B cell (primary cell): ENCODE measurements at regions not wholly inside any gene's neighbourhood (a gene's known extent, or its start where the extent isn't known, plus 50 kb on each side); places are given as distances from the start of the nearest gene placed in this dataset.

Experiments used
- CTCF ChIP-seq: fragments of 200-600 bp; IDR thresholded peaks from one replicate; pipeline ENCODE4 v1.8.0; 2022; ENCODE audit warnings: antibody characterized with exemption, mild to moderate bottlenecking
- EZH2 ChIP-seq: IDR thresholded peaks from 2 replicates; pipeline ENCODE4 v1.6.1; 2012; ENCODE audit warnings: borderline replicate concordance, low read depth, mild to moderate bottlenecking, moderate library complexity, low read length; ENCODE audit not compliant: insufficient read depth, poor library complexity, severe bottlenecking

GRCh38 chr11:116061322-116061721 is 557.1 kb upstream of the CADM1 start:
- TF ChIP-seq CTCF (no peak), EZH2 (no peak)
